ENCODE measurements at regions not wholly inside any gene's neighbourhood (a gene's known extent, or its start where the extent isn't known, plus 50 kb on each side); places are given as distances from the start of the nearest gene placed in this dataset.
"Not testable (repeated sequence)": the region's sequence is repeated elsewhere in the genome, so short reads cannot be mapped to it uniquely, and the experiment has no call there.

DNA sequence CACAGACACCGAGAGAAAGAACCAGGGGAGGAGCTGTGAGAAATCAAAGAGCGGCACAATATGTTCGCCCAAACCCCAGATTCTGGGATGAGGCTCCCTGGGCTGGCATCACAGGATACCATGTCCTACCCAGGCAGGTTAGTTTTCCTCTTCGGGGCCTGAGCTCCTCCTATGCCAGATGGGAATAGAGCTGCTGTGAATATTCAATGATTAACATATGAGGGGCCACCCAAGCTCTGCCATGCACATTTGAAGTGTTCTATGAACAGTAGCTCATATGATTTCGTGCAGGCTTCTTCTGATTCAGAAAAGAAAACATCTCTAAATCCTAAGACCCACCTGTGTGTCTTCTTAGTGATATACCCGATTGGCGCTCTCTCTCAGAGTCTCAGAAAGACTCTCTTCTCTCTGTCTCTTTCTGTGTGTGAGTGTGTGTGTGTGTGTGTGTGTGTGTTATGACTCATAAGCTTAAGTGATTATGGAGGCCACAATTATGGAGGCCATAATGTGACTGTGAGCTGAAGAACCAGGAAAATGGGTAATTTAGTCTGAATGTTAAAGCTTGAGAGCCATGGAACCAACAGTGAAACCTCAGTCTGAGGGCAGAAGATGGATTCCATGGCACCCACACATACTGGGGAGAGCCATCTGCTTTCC lies 220.5 kb downstream of the KLF6 start:
- Mint-ChIP-seq H3K4me3 (no peak overlapping the region), H3K27me3 (ENCODE audit: low read depth in 3 of 3) (peaks cover 0 to 8% (median 2%) of the 10 kb centered on the region in 3 donors), H3K9me3 (no peaks in the 10 kb centered on the region), H3K36me3 (no peaks in the 10 kb centered on the region), H3K27ac (no peak overlapping the region), H3K4me1 (peaks cover 10 to 15% of the 10 kb centered on the region in 2 donors)
- no peak for DNase-seq

DNA sequence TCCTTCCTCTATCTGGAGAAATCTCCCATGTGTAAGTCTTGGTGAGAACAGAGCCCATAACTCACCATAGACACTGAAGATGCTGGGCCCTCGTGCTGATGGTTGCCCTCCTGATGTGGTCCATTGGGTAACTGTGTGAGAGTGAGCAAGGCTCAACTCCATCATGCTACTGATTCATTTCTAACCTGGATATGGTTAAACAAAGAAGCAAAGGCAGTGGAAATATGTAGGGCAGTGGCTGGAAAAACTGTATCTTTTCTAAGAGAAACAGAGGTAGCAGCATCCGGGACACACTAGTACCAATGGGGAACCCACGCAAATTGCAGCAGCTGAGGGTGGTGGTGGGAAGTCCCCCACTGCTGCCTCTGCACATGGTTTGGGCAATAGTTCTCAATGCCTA lies 221.7 kb downstream of the KLF6 start:
- H3K27me3 Mint-ChIP-seq (ENCODE audit: low read depth in 3 of 3): peaks cover 0 to 8% (median 2%) of the 10 kb centered on the region in 3 donors
- peaks cover 5 to 11% of the 10 kb centered on the region in 2 donors for H3K4me1 Mint-ChIP-seq
- H3K27ac Mint-ChIP-seq: no peak overlapping the region
- H3K4me3 Mint-ChIP-seq: no peak overlapping the region
- no peaks in the 10 kb centered on the region for H3K36me3 Mint-ChIP-seq
- H3K9me3 Mint-ChIP-seq: no peaks in the 10 kb centered on the region
- no peak for DNase-seq

DNA sequence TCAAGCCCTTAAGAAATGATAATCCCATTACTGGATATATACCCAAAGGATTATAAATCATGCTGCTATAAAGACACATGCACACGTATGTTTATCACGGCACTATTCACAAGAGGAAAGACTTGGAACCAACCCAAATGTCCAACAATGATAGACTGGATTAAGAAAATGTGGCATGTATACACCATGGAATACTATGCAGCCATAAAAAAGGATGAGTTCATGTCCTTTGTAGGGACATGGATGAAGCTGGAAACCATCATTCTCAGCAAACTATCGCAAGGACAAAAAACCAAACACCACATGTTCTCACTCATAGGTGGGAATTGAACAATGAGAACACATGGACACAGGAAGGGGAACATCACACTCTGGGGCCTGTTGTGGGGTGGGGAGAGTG lies 224.4 kb downstream of the KLF6 start:
- not testable (repeated sequence) for H3K36me3 Mint-ChIP-seq; H3K27me3 Mint-ChIP-seq (ENCODE audit: low read depth in 3 of 3); DNase-seq; H3K27ac Mint-ChIP-seq; H3K9me3 Mint-ChIP-seq; H3K4me1 Mint-ChIP-seq; H3K4me3 Mint-ChIP-seq

DNA sequence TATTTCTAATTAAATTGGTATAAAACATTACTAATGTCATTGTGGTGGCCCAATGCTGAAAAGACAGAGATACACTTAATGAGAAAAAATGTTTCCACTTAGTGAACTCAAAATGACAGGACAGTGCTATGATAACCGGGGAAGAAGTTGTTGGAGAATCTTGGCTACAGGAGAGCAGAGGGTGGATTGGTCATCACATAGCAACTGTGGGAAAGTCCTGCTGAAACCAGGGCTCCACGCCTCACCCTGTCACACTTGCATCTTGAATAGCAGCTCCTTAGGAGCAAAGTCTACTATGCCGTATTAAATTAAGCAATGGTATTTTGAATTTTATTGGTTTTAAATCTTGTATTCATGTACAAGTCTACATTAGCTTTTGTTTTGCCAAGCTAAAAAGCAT lies 225.5 kb downstream of the KLF6 start:
- DNase-seq: no peak
- Mint-ChIP-seq H3K36me3 (no peaks in the 10 kb centered on the region), H3K4me1 (peaks cover 13 to 18% of the 10 kb centered on the region in 2 donors), H3K27ac (no peak overlapping the region), H3K9me3 (no peaks in the 10 kb centered on the region), H3K4me3 (no peak overlapping the region), H3K27me3 (ENCODE audit: low read depth in 3 of 3) (peaks cover 0 to 9% (median 2%) of the 10 kb centered on the region in 3 donors)

DNA sequence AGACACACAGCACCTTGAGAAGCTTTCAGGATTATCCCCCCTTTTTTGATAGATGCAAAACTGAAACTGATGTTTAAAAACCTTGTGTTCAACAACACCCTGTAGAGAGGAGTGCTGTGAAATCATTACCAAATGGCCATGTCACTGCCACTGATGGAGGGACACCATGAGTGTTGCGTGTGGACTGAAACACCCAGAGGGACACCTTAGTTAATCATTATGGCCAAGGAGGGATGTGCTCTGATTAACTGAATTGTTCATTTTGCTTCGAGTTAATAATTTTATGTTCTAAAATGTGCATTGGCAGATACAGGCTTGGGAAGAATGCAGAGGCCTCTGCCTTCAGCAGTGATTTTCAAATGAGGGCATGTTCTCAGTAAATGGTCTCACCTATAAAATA lies 226.0 kb downstream of the KLF6 start:
- Mint-ChIP-seq H3K36me3 (no peaks in the 10 kb centered on the region), H3K4me1 (peaks cover 18 to 23% of the 10 kb centered on the region in 2 donors), H3K27me3 (ENCODE audit: low read depth in 3 of 3) (peaks cover 1 to 9% (median 2%) of the 10 kb centered on the region in 3 donors), H3K9me3 (no peaks in the 10 kb centered on the region), H3K4me3 (no peak overlapping the region), H3K27ac (no peak overlapping the region)
- no peak for DNase-seq

DNA sequence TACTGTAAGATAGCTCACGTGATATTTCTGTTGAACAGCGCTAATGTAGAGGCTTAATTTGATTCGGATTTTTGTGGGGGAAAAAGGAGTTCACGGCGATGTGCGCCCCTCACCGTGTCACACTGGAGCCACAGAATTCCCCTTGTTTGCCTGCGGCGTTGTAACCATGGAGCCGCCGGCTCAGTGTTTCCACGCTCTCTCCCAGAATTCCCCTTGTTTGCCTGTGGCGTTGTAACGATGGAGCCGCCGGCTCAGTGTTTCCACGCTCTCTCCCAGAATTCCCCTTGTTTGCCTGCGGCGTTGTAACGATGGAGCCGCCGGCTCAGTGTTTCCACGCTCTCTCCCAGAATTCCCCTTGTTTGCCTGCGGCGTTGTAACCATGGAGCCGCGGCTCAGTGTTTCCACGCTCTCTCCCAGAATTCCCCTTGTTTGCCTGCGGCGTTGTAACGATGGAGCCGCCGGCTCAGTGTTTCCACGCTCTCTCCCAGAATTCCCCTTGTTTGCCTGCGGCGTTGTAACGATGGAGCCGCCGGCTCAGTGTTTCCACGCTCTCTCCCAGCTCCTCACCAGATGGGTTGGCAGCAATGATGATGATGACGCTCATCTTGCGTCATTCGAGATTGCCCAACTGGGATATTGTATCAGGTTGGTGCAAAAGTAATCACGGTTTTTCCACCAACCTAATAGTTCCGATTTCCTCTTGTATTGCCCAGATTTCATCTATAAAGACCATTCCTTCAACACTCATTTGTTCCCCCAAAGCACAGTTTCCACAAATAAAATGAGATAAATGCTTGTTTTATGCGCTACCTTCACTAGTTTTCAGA lies 228.6 kb downstream of the KLF6 start:
- not testable (repeated sequence) for H3K27me3 Mint-ChIP-seq (ENCODE audit: low read depth in 3 of 3); H3K27ac Mint-ChIP-seq; H3K9me3 Mint-ChIP-seq; DNase-seq; H3K36me3 Mint-ChIP-seq
- peak overlapping the region in 3 of 5 donors; percentile 9 to 37 (median 20) for H3K4me3 Mint-ChIP-seq
- H3K4me1 Mint-ChIP-seq: peaks cover 20 to 36% of the 10 kb centered on the region in 2 donors

DNA sequence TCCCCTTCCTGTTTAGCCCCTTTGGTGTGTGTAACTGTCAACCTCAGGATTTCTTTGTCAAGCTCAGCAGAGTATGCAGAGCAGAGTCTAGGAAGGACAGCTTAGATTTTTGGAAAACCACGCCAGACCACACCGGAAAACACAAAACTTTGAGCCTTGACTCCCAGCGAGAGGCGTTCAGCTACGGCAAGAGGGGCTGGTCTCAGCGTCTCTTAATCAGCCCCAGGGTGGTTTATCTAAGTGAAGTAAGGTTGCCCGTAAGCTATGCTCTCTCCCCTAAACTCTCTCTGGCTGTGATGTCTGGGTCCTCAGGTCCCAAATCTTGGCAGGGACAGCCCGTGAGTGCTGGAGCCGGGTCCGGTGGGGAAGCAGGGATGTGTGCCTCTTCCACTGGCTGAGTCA lies 230.9 kb downstream of the KLF6 start:
- Mint-ChIP-seq H3K27ac (peak overlapping the region in 5 of 6 donors; percentile 6 to 60 (median 34)), H3K36me3 (no peaks in the 10 kb centered on the region), H3K4me3 (peak overlapping the region; percentile 11 to 71 (median 42)), H3K27me3 (ENCODE audit: low read depth in 3 of 3) (peaks cover 2 to 6% (median 2%) of the 10 kb centered on the region in 3 donors), H3K4me1 (peaks cover 20 to 36% of the 10 kb centered on the region in 2 donors), H3K9me3 (no peaks in the 10 kb centered on the region)
- no peak for DNase-seq

DNA sequence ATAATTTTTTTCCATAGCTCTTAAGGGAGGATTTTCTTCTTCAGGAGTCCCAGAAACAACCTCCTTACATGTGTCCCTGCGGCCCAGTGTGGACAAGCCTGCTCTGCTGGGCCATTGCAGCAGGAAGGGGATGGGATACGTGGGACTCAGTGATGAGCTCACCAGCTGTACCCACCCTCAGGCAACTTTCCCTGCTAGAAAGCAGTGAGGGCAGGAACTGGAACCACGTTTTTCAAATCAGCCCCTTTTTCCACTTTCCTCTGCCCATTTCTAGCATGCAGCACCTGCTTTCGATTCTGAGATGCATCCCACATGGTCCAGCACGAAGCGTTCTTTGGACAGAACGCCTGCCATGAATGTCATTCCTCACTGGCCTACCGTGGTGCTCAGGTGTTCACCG lies 232.7 kb downstream of the KLF6 start:
- Mint-ChIP-seq H3K27ac (peak overlapping the region in 1 of 6 donors; percentile 43), H3K36me3 (no peaks in the 10 kb centered on the region), H3K9me3 (peaks cover 0 to 2% (median 0%) of the 10 kb centered on the region in 6 donors), H3K27me3 (ENCODE audit: low read depth in 3 of 3) (peaks cover 0 to 4% (median 3%) of the 10 kb centered on the region in 3 donors), H3K4me1 (peaks cover 20 to 36% of the 10 kb centered on the region in 2 donors), H3K4me3 (no peak overlapping the region)
- DNase-seq: no peak

DNA sequence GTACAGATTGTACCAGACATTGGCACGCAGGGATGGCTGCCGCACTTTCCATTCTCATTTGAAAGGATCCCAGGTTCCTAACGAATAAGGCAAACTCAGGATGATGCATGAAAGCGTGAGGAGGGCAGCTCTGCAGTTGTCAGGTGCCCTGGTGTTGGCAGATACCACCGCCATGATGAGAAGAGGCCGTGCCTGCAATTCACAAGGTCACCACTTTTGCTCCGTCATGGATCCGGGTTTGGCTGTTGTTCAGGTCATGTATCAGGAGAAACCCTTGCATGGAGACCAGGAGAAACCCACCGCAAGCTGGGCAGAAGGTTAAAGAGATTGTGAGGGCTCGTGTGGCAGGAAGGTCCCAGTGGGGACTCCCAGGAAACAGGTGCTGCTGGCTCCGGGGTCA lies 233.2 kb downstream of the KLF6 start:
- no peak for DNase-seq
- H3K4me3 Mint-ChIP-seq: no peak overlapping the region
- H3K4me1 Mint-ChIP-seq: peaks cover 20 to 34% of the 10 kb centered on the region in 2 donors
- no peak overlapping the region for H3K27ac Mint-ChIP-seq
- no peaks in the 10 kb centered on the region for H3K36me3 Mint-ChIP-seq
- H3K9me3 Mint-ChIP-seq: peaks cover 0 to 2% (median 0%) of the 10 kb centered on the region in 6 donors
- peaks cover 0 to 4% (median 3%) of the 10 kb centered on the region in 3 donors for H3K27me3 Mint-ChIP-seq (ENCODE audit: low read depth in 3 of 3)

DNA sequence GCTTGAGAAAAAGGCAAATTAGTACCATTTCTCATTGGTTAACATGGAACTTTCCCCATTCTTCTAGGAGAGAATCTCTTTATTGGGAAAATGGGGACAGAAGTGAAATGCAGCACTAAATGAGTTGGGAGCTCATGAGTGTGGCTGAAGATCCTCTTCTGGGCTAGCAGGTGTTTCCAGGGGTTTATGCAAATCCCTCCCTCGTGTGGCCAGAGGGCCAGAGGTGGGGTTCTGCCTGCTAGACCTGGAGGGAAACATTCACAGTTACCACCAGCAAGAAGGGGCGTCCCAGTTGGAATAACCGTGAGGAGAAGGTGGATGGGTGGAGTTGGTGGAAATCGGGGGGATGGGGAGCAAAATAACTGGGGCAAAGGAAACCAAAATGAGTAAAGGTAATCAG lies 235.9 kb downstream of the KLF6 start:
- Mint-ChIP-seq H3K4me3 (no peak overlapping the region), H3K36me3 (no peaks in the 10 kb centered on the region), H3K4me1 (peaks cover 3 to 14% of the 10 kb centered on the region in 2 donors), H3K27ac (no peak overlapping the region), H3K27me3 (ENCODE audit: low read depth in 3 of 3) (peaks cover 0 to 5% (median 4%) of the 10 kb centered on the region in 3 donors), H3K9me3 (peaks cover 0 to 2% (median 0%) of the 10 kb centered on the region in 6 donors)
- DNase-seq: no peak

DNA sequence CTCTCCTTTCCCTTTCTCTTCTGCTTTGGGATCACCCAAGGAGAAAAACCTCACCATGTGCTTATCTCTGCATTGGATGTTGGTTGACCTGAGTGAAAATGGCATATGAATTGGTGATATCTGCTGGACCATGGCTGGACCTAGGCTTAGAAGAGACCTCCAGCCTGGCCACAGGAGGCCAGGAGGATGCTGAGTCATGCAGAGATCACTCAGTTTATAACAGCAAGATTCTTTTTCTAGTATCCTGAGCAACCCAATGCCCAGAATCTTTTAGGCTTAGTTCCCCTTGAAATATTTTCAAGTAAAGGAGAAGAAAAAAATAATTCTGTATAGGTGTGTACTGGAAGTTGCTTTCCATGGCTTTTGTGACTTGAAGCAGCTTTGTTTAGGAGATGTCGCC lies 236.3 kb downstream of the KLF6 start:
- Mint-ChIP-seq H3K36me3 (no peaks in the 10 kb centered on the region), H3K9me3 (peaks cover 0 to 2% (median 0%) of the 10 kb centered on the region in 6 donors), H3K27me3 (ENCODE audit: low read depth in 3 of 3) (peaks cover 0 to 5% (median 4%) of the 10 kb centered on the region in 3 donors), H3K4me3 (no peak overlapping the region), H3K27ac (no peak overlapping the region), H3K4me1 (peaks cover 0 to 10% of the 10 kb centered on the region in 2 donors)
- no peak for DNase-seq

DNA sequence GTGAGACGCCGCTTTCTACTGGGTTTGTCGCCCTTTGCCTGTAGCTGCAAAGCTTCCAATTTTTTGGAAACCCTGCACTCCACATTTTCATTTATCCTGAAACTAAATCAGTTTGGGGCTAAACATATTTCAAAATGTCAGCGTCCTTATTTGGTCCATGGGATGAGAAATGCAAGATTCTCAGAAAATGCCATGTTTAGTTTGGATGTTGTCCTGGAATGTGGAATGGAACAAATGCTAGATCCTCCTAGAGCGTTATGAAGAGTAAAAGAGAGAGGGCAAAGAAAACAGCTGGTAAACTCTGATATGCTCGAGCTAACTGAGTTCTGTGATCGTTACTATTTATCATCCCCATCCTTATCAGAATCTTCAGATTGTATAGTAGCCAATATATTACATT lies 236.9 kb downstream of the KLF6 start:
- Mint-ChIP-seq H3K4me1 (peaks cover 0 to 4% of the 10 kb centered on the region in 2 donors), H3K36me3 (no peaks in the 10 kb centered on the region), H3K9me3 (peaks cover 0 to 2% (median 0%) of the 10 kb centered on the region in 6 donors), H3K27me3 (ENCODE audit: low read depth in 3 of 3) (peaks cover 0 to 5% (median 4%) of the 10 kb centered on the region in 3 donors), H3K4me3 (no peak overlapping the region), H3K27ac (no peak overlapping the region)
- no peak for DNase-seq

DNA sequence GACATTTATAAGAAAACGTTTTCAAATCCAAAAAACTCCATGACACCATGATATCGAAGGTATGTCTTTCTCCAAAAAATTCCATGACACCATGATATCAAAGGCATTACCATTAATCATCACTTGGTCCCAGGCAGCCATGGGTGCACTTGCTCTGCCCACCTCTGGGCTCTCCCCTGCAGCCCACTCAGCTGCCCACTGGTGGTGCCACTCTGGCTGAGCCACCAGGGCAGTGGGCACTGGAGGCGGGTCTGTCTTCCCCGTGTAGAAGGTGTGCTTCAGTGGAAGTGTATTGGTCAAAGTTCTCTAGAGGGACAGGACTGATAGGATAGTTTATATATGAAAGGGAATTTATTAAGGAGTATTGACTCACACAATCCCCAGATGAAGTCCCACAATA lies 240.4 kb downstream of the KLF6 start:
- no peak for DNase-seq
- Mint-ChIP-seq H3K36me3 (no peaks in the 10 kb centered on the region), H3K9me3 (peaks cover 0 to 2% (median 0%) of the 10 kb centered on the region in 6 donors), H3K4me3 (no peak overlapping the region), H3K4me1 (no peaks in the 10 kb centered on the region), H3K27ac (no peak overlapping the region), H3K27me3 (ENCODE audit: low read depth in 3 of 3) (peaks cover 2 to 5% (median 4%) of the 10 kb centered on the region in 3 donors)

DNA sequence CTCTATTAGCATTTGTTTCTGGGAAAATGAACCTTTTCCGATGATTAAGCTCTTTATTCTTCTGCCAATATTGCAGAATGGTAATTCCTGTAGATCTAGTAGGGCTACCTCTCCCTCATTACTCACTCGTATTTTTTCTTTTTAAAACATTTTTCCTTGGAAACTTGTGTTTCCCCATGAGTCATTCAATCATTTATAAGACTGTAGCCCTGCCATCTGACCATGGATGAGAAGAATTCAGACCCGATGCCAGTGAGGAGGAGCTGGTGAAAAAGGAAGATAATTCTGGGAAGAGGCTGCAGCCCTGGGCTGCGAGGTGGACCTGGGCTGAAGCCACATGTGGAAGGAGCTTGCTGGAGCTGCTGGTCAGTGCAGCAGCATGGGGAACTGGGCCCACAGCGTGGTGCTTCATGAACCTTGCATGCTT lies 242.8 kb downstream of the KLF6 start:
- no peaks in the 10 kb centered on the region for H3K9me3 Mint-ChIP-seq
- H3K27me3 Mint-ChIP-seq (ENCODE audit: low read depth in 3 of 3): peaks cover 1 to 2% (median 2%) of the 10 kb centered on the region in 3 donors
- no peak overlapping the region for H3K27ac Mint-ChIP-seq
- H3K4me1 Mint-ChIP-seq: no peaks in the 10 kb centered on the region
- no peaks in the 10 kb centered on the region for H3K36me3 Mint-ChIP-seq
- H3K4me3 Mint-ChIP-seq: no peak overlapping the region
- no peak for DNase-seq

All from immature natural killer cell (primary cell).